HG03025 (cell line): ENCODE measurements at regions not wholly inside any gene's neighbourhood (a gene's known extent, or its start where the extent isn't known, plus 50 kb on each side); places are given as distances from the start of the nearest gene placed in this dataset.

ENCODE experiments used
- ATAC-seq: cut with Tn5 transposase; IDR thresholded peaks from one replicate; pipeline ENCODE4 v1.9.1; 2021; ENCODE audit warnings: mild to moderate bottlenecking, moderate library complexity; ENCODE audit not compliant: unreplicated experiment, low FRiP score

DNA sequence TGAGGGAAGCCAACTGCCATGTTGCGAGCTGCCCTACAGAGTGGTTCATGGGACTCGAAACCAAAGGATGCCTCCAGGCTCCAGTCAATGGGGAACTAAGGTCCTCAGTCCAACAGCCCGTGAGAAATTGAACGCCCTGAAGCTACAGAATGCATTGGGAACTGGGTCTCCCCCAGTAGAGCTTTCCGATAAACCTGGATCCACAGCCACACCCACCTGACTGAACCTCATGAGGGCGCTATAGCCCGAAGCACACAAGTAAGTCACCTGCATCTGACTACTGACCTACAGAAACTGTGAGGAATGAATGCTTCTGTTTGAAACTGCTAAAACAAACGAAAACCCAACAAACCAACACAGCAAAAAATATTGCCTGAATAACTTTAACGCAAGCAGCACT is 1297.7 kb downstream of the AACS start:
- no peak for ATAC-seq

- ATAC-seq: no peak
Observed at GRCh38 chr12:126369487-126370463, 1304.5 kb downstream of the AACS start.

DNA sequence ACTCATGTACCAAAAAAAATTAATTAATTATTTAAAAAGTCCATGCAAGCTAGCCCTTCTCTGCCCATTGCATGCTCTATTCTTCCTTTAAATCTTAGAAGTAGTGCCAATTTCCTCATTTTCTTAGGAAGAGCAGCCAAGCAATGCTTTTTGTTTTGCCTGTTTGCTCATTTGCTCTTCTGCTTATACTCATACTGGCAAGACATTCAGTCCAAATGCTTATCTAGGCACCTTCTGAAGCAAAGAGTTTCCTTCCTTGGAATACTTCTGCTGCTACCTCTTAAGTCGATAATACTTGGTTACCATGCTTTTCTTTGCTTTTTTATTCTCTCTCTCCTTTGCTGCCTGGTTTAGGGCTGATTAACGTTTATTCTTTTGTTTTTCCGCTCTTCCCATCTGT is 1318.3 kb downstream of the AACS start:
- no peak for ATAC-seq

GRCh38 chr12:126384026-126384564 is 1318.9 kb downstream of the AACS start:
- no peak for ATAC-seq

DNA sequence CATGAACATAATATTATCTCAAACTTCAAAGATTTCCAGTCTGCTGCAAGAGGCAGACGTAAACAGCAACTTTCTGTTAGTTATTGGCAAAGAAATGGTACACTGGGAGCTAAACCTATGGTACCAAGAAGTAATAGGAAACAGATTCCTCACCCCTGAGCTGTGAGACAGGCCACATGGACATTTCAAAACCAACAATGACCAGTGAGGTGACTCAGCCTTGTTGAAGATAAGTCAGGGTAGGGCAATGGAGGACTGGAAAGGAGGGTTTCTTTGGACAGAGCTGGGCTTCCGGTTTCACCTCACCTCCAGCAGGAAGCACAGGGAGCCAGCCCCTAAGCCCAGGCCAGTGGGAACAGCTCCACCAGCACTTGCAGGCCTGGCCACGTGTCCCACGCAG is 1320.5 kb downstream of the AACS start:
- ATAC-seq: no peak

DNA sequence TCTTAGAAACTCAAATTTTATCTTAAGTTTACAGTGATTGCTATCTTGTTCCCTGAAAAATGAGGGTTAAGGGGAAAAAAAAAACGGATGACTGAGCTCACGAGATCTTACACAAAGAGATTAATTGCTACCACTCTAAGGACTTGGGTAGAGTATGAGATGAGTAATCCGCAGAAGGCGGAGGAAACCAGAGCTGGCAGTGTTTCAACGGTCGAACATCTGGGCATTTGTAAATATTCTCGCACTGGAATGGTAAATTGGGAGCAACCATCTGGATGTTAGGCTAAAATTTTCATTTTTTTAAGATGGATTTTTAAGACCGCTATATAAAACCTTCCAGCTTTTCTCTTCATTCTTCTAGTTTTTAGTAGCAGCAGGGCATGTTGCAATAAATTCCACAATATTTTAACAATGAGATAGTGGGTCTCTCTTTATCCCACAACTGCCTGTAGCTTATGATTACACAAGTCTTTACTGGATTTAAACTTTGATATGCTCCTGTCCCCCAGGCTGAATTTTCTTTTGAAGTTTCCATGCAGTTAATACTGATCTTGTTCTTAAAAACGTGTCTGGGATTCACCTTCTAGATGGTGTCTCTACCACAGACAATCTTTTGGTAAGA is 1324.1 kb downstream of the AACS start:
- no peak for ATAC-seq

GRCh38 chr12:126389961-126390360 is 1324.7 kb downstream of the AACS start:
- ATAC-seq: no peak

- ATAC-seq: no peak
Observed at GRCh38 chr12:126390969-126391566, 1325.8 kb downstream of the AACS start.

- no peak for ATAC-seq
Observed at GRCh38 chr12:126396536-126396935, 1331.3 kb downstream of the AACS start.

GRCh38 chr12:126397071-126397581 is 1331.9 kb downstream of the AACS start:
- no peak for ATAC-seq

DNA sequence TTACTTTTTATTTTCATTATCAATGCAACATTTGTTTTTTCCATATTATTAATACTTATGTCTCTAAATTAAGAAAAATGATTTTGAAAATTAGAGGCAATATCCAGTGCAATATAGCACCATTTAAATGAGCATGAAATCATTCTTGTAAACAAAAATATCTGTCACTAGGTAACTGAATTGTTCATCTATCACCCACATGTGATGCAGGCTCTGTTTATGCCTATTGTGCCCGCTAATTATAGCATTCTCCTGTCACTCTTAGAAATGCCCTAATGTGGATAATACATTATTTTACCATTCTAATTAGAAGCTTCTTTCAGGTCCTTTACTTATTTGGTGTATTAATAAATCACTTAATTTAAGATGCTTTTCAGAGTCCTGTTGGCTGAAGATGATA is 1332.4 kb downstream of the AACS start:
- no peak for ATAC-seq

GRCh38 chr12:126400831-126401230 is 1335.6 kb downstream of the AACS start:
- no peak for ATAC-seq

- no peak for ATAC-seq
Observed at GRCh38 chr12:126404293-126404881, 1339.2 kb downstream of the AACS start.

GRCh38 chr12:126418400-126418799 is 1353.2 kb downstream of the AACS start:
- ATAC-seq: no peak

DNA sequence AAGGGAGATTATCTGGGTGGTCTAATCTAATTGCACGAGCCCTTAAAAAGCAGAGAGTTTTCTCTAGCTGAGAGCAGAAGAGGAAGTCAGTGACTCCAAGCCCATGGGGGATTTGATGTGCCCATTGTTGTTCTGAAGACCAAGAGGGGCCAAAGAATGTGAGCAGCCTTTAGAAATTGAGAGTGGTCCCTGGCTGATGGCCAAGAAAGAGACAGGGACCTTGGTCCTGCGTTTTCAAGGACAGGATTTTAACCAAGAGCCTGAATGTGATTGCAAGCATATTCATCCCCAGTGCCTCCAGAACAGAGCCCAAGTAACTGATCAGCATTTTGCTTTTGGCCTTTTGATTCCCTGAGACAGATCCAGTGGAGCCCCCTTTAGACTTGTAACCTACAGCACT is 1353.9 kb downstream of the AACS start:
- no peak for ATAC-seq

- no peak for ATAC-seq
Observed at GRCh38 chr12:126424696-126425095, 1359.5 kb downstream of the AACS start.

DNA sequence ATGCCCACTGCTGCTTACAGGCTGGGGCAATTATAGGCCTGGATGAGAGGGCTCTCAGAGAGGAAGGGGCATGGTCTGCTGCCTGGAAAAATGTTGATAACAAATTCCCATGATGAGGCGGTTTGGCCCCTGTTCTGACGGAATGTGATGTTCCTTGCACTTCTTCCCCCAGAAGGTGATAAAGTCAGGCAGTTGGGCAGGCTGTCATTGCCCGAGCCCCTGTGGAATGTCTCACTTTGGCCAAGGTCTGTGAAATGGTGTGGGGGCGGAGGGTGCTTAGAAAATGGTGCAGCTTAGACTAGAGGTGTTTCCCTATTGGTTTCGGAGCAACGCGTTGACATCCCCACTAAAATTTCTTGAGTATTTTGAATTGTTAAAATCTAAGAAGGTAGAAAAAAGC is 1360.0 kb downstream of the AACS start:
- no peak for ATAC-seq

DNA sequence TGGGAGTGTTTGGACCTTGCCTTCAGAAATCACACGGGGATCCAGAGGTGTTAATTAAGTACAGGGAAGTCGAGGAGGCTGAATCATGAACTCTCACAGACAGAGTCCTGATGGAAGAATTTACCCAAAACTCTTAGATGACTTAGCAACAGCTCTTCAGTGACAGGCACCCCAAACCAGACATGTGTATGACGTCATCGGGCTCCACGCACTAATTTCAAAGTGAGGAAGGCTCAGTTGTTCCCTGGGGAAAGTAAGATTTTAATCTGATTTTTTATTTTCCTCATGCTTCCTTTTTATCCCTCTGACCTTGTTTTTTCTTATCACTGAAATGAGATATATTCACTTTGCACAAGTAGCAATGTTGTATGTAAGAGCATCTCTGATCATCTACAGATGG is 1363.5 kb downstream of the AACS start:
- ATAC-seq: no peak

GRCh38 chr12:126430921-126431320 is 1365.7 kb downstream of the AACS start:
- no peak for ATAC-seq

DNA sequence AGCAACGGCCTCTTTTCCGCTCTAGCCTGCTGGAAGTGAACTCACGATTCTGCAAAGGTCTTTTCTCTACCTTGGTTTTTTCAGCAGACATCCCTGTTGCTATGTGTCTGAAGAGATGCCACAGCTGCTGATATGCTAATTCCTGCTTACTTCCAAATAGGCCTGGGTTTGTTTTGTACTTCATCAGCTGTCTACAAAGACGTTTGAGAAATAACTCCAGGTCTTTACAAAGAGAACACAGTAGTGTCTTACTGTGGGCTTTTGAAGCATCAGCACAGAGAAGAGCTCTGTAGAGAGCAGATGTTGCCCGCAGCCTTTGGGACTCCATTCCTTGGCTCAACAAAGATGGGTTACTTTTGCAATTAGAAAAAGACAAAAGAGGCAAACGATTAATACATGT is 1366.5 kb downstream of the AACS start:
- ATAC-seq: no peak

- no peak for ATAC-seq
Observed at GRCh38 chr12:126432780-126433179, 1367.5 kb downstream of the AACS start.
